C1 segment of cervical spinal cord (tissue), 14 donors: ENCODE measurements at regions not wholly inside any gene's neighbourhood (a gene's known extent, or its start where the extent isn't known, plus 50 kb on each side); places are given as distances from the start of the nearest gene placed in this dataset.
A peak's percentile ranks its signal among the peaks of the same experiment; 100 is the strongest.

Experiments used
- DNase-seq, 14 donors: peaks; one replicate each; lab custom pipeline; 2025; lab: John Stamatoyannopoulos, UW

- no peak for DNase-seq
Measured at GRCh38 chr12:89256060-89256459, 96.2 kb downstream of the DUSP6 start.

- no peak for DNase-seq
Measured at GRCh38 chr12:89253488-89253887, 98.8 kb downstream of the DUSP6 start.

GRCh38 chr12:89252284-89252683 lies 100.0 kb downstream of the DUSP6 start:
- DNase-seq, result no peak

GRCh38 chr12:89251342-89252271 lies 100.7 kb downstream of the DUSP6 start:
- no peak for DNase-seq

GRCh38 chr12:89250636-89251035 lies 101.7 kb downstream of the DUSP6 start:
- no peak for DNase-seq

GRCh38 chr12:89250213-89250612 lies 102.1 kb downstream of the DUSP6 start:
- no peak for DNase-seq

- DNase-seq, result no peak
Measured at GRCh38 chr12:89247967-89248366, 104.3 kb downstream of the DUSP6 start.

- no peak for DNase-seq
Measured at GRCh38 chr12:89247541-89247942, 104.8 kb downstream of the DUSP6 start.

- no peak for DNase-seq
Measured at GRCh38 chr12:89245090-89245489, 107.2 kb downstream of the DUSP6 start.

GRCh38 chr12:89244536-89244935 lies 107.8 kb downstream of the DUSP6 start:
- DNase-seq, result no peak

- no peak for DNase-seq
Measured at GRCh38 chr12:89243771-89244170, 108.5 kb downstream of the DUSP6 start.

- no peak for DNase-seq
Measured at GRCh38 chr12:89239534-89239933, 112.8 kb downstream of the DUSP6 start.

GRCh38 chr12:89238593-89238992 lies 113.7 kb downstream of the DUSP6 start:
- DNase-seq, result peak in 6 of 14 donors; percentile 1 to 35 (median 14)

- no peak for DNase-seq
Measured at GRCh38 chr12:89237763-89238162, 114.5 kb downstream of the DUSP6 start.

GRCh38 chr12:89236748-89237383 lies 115.4 kb downstream of the DUSP6 start:
- no peak for DNase-seq

- DNase-seq, result no peak
Measured at GRCh38 chr12:89236237-89236636, 116.1 kb downstream of the DUSP6 start.

- no peak for DNase-seq
Measured at GRCh38 chr12:89235189-89235993, 116.9 kb downstream of the DUSP6 start.

GRCh38 chr12:89234324-89235114 lies 117.8 kb downstream of the DUSP6 start:
- no peak for DNase-seq

GRCh38 chr12:89231686-89232085 lies 120.6 kb downstream of the DUSP6 start:
- no peak for DNase-seq

GRCh38 chr12:89230376-89231315 lies 121.7 kb downstream of the DUSP6 start:
- DNase-seq, result no peak
